Stimulated activated CD4-positive, alpha-beta T cell treated with anti-CD3 and anti-CD28 coated beads, TNF-alpha, amount 100 ng/mL, for 4 hours (primary cell): ENCODE measurements at regions not wholly inside any gene's neighbourhood (a gene's known extent, or its start where the extent isn't known, plus 50 kb on each side); places are given as distances from the start of the nearest gene placed in this dataset.

Source experiments
- DNase-seq, 3 experiments: peaks; one replicate each; pipeline ENCODE4 v3.0.0-alpha.2; 2020; ENCODE audit warnings: low read depth in 3 of 3

GRCh38 chr4:140281828-140282552 is 91.5 kb upstream of the SCOC start:
- DNase-seq = no peak

GRCh38 chr4:140277576-140277975 is 95.9 kb upstream of the SCOC start:
- no peak for DNase-seq

GRCh38 chr4:140271553-140271952 is 101.9 kb upstream of the SCOC start:
- no peak for DNase-seq

- no peak for DNase-seq
Measured at GRCh38 chr4:140269369-140269768, 104.1 kb upstream of the SCOC start.

- no peak for DNase-seq
Measured at GRCh38 chr4:140268186-140268841, 105.1 kb upstream of the SCOC start.

GRCh38 chr4:140267576-140267975 is 105.9 kb upstream of the SCOC start:
- no peak for DNase-seq

- DNase-seq = no peak
Measured at GRCh38 chr4:140266958-140267568, 106.4 kb upstream of the SCOC start.

- no peak for DNase-seq
Measured at GRCh38 chr4:140260227-140260626, 106.2 kb upstream of the MAML3 start.

GRCh38 chr4:140258476-140258875 is 104.5 kb upstream of the MAML3 start:
- DNase-seq = no peak

GRCh38 chr4:140257461-140258305 is 103.7 kb upstream of the MAML3 start:
- DNase-seq = no peak

- no peak for DNase-seq
Measured at GRCh38 chr4:140256941-140257340, 103.0 kb upstream of the MAML3 start.

- DNase-seq = no peak
Measured at GRCh38 chr4:140256335-140256734, 102.4 kb upstream of the MAML3 start.

- no peak for DNase-seq
Measured at GRCh38 chr4:140255927-140256326, 101.9 kb upstream of the MAML3 start.

- DNase-seq = no peak
Measured at GRCh38 chr4:140255467-140255866, 101.5 kb upstream of the MAML3 start.

- no peak for DNase-seq
Measured at GRCh38 chr4:140254651-140255299, 100.8 kb upstream of the MAML3 start.

- DNase-seq = no peak
Measured at GRCh38 chr4:140253556-140254027, 99.6 kb upstream of the MAML3 start.

GRCh38 chr4:140252742-140253555 is 99.0 kb upstream of the MAML3 start:
- DNase-seq = peak; percentile 42 to 49 (median 42)

GRCh38 chr4:140252141-140252741 is 98.3 kb upstream of the MAML3 start:
- DNase-seq = no peak

- DNase-seq = no peak
Measured at GRCh38 chr4:140251571-140251970, 97.6 kb upstream of the MAML3 start.

- no peak for DNase-seq
Measured at GRCh38 chr4:140250989-140251552, 97.1 kb upstream of the MAML3 start.
